HG02981 (cell line): ENCODE measurements at regions not wholly inside any gene's neighbourhood (a gene's known extent, or its start where the extent isn't known, plus 50 kb on each side); places are given as distances from the start of the nearest gene placed in this dataset.

Experiments
- ATAC-seq: cut with Tn5 transposase; IDR thresholded peaks from one replicate; pipeline ENCODE4 v1.9.1; 2021; ENCODE audit warnings: mild to moderate bottlenecking, moderate library complexity; ENCODE audit not compliant: unreplicated experiment

- no peak for ATAC-seq
Measured at GRCh38 chr9:8096091-8096490, 296.5 kb upstream of the DMAC1 start.

DNA sequence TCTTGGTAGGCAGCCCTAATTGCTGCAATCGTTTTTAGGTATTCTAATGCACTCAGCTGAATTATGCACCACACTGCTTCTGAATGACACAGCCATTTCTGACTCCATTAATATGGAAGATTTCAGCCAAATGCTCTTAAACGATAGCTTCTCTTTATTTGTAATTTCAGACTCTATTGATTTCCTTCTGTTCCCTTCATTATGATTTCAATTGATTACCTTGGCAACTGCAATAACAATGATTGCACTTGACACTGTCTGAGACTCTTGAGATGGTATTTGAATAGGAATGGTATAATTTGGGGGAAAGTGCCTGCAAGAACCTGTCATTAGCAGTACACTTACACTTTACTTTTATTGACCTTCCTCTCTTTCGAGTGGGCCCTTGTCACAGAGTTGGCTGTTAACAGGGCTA lies 296.1 kb upstream of the DMAC1 start:
- no peak for ATAC-seq

DNA sequence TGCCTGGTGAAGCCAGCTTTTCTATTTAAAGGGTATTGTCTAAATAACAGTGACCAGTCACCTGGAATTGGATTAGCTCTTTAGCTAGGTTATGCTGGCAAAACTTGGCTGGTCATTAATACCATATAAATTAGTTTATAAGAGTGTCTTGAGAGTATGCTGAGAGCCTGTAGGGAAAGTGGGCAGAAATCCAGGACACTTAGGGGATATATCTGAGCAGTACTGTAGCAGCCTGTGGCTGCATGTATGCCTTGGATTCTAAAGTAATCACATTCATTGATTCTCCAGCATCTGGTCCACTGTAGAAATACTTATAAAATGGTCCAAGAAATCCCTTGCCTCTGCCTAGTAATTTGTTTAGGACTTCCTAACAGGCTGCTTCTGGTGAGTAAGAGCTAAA lies 288.9 kb upstream of the DMAC1 start:
- ATAC-seq, result no peak

- ATAC-seq, result no peak
Measured at GRCh38 chr9:8085986-8086385, 286.4 kb upstream of the DMAC1 start.

GRCh38 chr9:8078641-8079140 lies 279.1 kb upstream of the DMAC1 start:
- no peak for ATAC-seq

GRCh38 chr9:8074713-8075286 lies 275.2 kb upstream of the DMAC1 start:
- ATAC-seq, result no peak

DNA sequence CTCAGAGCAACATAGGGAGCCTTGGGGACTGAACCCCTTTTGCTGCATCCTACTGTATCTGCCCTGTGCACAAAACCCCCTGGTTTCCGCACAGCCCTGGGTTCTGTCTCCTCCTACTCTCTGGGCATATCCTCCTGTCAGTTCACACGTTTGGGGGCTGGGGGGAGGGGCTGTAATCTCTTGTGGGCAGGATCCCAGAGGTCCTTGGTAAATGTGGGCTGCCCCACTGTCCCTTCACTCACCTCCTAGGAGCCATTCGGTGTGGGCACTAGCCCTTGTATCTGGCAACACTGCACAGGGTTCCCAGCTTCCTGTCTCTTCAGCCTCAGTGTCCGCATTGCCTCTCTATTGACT lies 271.8 kb upstream of the DMAC1 start:
- no peak for ATAC-seq

DNA sequence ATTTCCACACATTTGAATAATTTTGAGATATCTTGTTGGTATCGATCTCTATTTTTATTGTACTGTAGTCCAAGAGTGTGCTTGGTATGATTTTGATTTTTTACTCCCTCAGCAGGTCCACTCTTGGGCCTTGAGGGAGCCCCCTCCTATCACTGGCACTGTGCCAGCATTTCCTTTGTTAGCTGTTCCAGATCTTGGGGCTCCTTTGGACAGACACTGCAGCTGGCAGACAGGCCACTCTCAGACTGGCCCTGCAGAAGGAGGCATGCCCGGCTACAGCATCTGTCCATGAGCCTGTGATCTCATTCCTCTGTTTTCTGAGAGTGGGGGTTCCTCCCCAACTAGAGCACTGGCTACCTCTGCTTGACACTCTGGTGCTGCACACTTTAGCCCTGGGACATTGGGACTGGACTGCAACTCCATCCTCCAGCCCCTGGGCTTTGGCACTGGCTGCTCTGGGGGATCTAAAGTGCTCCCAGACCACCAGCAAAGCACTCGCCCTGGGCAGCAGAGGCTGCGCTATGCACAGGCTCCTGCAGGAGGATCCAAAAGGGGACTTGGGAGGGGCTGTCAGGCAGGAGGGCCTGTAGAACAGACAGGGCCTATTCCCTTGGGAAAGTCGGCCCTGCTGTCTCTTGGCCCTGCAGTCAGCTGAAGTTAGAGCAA lies 271.3 kb upstream of the DMAC1 start:
- no peak for ATAC-seq

DNA sequence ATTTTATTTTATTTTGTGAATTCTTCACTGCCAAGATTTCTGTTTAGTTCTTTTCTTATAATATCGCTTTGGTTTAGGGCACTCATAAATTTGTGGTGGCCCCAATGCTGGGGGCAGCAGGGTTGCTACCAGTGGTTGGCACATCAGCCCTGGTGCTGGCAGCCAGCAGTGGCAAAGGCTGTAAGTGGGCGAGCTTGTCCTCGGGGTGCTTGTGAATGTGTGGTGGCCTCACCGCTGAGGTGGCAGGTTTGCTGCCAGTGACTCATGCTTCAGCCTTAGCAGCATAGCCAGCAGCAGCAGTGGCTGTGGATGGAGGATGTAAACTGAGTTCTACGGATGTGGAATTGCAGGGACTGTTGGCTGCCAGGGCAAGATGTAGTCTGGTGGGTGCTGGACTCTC lies 262.9 kb upstream of the DMAC1 start:
- ATAC-seq, result no peak

DNA sequence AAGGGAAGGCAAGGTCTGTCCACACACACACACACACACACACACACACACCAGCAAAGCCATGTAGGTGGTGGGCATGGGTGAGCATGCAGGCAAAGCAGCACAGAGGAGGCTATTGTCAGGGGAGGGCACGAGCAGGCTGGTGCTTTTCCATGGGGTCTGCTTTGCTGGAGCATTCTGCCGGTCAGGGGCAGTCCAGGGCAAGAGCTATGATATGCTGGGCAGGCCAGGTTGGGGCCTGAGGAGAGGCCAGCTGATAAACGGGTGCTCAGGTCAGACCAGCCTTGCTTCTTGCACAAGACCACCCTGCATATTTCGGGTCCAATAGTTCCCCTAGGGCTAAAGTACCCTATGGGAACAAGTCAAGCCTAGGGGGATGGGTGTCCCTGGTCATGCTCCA lies 253.9 kb upstream of the DMAC1 start:
- ATAC-seq, result no peak

- ATAC-seq, result no peak
Measured at GRCh38 chr9:8052991-8053390, 253.4 kb upstream of the DMAC1 start.

DNA sequence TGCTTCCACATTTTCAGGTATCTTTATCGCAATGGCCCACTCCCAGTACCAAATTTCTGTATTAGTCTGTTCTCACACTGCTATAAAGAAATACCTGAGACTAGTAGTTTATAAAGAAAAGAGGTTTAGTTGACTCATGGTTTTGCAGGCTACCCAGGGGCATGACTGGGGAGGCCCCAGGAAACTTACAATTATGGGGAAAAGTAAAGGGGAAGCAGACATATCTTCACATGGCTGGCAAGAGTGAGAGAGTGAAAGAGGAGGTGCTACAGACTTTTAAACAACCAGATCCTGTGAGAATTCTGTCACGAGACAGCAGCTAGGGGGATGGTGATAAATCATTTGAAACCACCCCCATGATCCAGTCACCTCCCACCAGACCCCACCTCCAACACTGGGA lies 238.2 kb upstream of the DMAC1 start:
- no peak for ATAC-seq

GRCh38 chr9:8036914-8037524 lies 237.4 kb upstream of the DMAC1 start:
- no peak for ATAC-seq

GRCh38 chr9:8033794-8034193 lies 234.2 kb upstream of the DMAC1 start:
- no peak for ATAC-seq

- no peak for ATAC-seq
Measured at GRCh38 chr9:8030095-8030494, 230.5 kb upstream of the DMAC1 start.

- no peak for ATAC-seq
Measured at GRCh38 chr9:8027351-8027750, 227.8 kb upstream of the DMAC1 start.

DNA sequence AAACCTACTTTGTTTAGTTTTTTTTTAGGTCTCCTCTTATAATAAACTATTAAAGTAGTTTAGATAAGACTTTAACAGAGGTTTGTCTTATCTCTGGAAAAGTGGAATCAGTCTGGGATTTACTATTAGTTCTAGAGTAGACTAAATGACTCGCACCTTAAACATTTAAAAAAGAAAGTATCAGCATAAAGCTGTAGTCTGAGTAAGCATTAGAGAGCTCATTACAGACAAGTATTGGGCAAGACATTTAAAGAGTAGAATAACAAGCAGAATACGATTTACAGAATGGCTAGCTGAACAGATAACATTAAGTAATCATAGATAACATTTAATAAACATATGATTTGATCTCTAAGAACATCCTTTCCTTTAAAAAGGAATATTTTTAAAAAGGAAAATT lies 226.0 kb upstream of the DMAC1 start:
- no peak for ATAC-seq

DNA sequence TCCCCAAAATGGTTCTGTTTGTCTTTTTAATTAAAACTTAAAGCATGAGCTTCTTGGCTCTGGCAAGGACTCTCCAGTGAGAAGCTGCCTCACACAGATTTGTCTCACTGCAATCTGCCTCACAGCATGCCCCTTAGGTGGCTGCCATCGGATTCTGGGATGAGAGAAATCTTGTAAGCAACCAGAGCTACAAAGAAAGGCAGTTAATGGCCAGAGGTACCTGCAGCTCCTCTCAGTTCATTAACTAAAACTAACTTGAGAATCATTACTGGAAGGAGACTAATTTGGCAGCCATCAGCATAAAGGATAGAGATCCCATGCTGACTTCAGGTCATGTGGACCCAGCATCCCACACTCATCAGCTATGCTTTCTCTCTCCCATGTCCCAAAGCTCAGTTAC lies 220.6 kb upstream of the DMAC1 start:
- ATAC-seq, result no peak

- ATAC-seq, result no peak
Measured at GRCh38 chr9:8019636-8020035, 220.1 kb upstream of the DMAC1 start.

- ATAC-seq, result no peak
Measured at GRCh38 chr9:8014997-8015682, 215.6 kb upstream of the DMAC1 start.

GRCh38 chr9:8012986-8013385 lies 213.4 kb upstream of the DMAC1 start:
- no peak for ATAC-seq

DNA sequence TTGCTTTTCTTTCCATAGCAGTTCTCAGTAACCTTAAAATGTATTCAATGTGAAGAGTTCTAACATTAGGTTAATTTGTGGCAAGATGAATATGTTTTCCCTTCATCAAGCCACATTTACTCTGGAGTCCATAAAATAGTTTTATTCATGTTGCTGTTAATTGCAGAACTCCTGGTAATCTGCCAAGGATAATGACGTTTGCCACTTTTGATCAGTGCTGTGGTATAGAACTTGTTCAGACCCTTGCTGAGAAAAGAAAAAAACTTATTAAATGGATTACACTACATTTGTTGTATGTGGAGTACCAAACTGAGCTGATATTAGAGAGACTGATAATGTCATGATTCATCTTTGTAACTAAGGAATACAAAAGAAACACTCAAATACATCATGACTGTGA lies 212.4 kb upstream of the DMAC1 start:
- ATAC-seq, result no peak
